ENCODE measurements at regions not wholly inside any gene's neighbourhood (a gene's known extent, or its start where the extent isn't known, plus 50 kb on each side); places are given as distances from the start of the nearest gene placed in this dataset.

GRCh38 chr11:70486731-70487130 is 88.4 kb downstream of the CTTN start:
- H3K4me3 ChIP-seq (ENCODE audit: low read depth, low read length): no peak overlapping the region

DNA sequence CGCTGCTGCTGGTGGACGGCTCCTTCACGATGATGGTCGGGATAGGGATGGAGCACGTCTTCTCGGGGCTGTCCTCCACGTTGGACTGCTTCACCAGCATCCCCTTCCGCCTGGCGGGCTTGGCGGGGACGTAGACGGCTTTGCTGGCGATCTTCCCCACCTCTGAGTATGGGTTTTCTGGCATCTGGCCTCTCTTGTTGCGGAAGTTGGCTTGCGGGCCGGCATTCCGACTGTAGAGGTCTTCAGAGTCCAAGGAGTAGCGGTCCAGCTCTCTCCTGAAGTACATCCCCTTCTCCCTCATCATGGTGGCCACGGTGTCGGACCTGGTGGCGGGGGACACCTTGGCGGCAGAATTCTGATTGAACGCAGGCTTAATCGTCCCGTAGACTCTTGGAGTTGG is 88.8 kb downstream of the CTTN start:
- H3K4me3 ChIP-seq (ENCODE audit: low read depth, low read length): no peak overlapping the region

GRCh38 chr11:70487756-70488155 is 89.4 kb downstream of the CTTN start:
- no peak overlapping the region for H3K4me3 ChIP-seq (ENCODE audit: low read depth, low read length)

DNA sequence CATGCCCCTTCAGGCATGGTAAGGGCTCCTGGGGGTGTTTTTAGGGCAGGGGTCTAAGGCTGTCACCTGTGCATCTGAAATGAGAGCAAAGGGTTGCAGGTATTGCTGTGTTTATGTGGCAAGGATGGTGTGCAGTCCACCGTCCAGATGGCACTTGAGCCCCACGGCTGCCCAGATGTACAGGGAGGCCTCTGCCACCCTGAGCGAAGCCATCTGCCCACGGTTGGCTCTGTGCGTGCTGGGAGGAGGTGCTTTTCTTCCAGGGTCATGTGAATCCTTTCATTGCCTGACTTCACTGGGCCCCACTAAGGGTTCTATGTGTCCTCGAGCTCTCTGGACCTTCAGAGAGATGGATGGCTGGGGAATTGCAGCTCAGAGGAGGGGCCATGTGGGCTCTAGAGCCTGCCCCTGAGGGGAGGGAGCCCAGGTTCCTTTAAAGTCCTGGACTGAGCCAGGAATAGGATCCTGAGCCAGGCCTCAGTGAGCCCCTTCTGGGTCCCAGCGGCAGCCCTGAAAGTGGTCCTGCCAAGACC is 89.9 kb downstream of the CTTN start:
- no peak overlapping the region for H3K4me3 ChIP-seq (ENCODE audit: low read depth, low read length)

- H3K4me3 ChIP-seq (ENCODE audit: low read depth, low read length): no peak overlapping the region
These were observed 90.9 kb downstream of the CTTN start for GRCh38 chr11:70489276-70489675.

- H3K4me3 ChIP-seq (ENCODE audit: low read depth, low read length): no peak overlapping the region
These were observed 91.9 kb downstream of the CTTN start for GRCh38 chr11:70490208-70490607.

GRCh38 chr11:70490723-70491558 is 92.6 kb downstream of the CTTN start:
- H3K4me3 ChIP-seq (ENCODE audit: low read depth, low read length): no peak overlapping the region

GRCh38 chr11:70491696-70492472 is 93.6 kb downstream of the CTTN start:
- H3K4me3 ChIP-seq (ENCODE audit: low read depth, low read length): no peak overlapping the region

DNA sequence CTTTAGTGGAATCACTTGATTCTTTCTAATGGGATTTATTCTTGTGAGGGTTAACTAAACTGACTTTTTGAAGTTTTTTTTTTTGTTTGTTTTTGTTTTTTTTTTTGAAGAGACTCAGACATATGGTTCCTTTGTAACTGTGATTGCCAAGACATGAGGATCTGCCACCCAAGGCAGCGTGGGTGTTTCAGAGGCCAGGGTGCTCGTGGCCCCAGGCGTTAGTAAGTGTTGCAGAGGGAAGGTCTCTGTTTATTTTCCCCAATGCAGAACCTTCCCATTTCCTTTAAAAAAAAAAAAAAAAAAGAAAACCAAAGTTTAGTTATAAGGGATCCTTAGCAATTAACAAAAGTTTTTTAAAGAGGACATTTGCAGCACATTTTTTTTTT is 94.8 kb downstream of the CTTN start:
- H3K4me3 ChIP-seq (ENCODE audit: low read depth, low read length): no peak overlapping the region

- H3K4me3 ChIP-seq (ENCODE audit: low read depth, low read length): no peak overlapping the region
These were observed 95.6 kb downstream of the CTTN start for GRCh38 chr11:70493891-70494290.

- H3K4me3 ChIP-seq (ENCODE audit: low read depth, low read length): no peak overlapping the region
These were observed 96.4 kb downstream of the CTTN start for GRCh38 chr11:70494559-70495350.

GRCh38 chr11:70495351-70496310 is 97.3 kb downstream of the CTTN start:
- H3K4me3 ChIP-seq (ENCODE audit: low read depth, low read length): no peak overlapping the region

DNA sequence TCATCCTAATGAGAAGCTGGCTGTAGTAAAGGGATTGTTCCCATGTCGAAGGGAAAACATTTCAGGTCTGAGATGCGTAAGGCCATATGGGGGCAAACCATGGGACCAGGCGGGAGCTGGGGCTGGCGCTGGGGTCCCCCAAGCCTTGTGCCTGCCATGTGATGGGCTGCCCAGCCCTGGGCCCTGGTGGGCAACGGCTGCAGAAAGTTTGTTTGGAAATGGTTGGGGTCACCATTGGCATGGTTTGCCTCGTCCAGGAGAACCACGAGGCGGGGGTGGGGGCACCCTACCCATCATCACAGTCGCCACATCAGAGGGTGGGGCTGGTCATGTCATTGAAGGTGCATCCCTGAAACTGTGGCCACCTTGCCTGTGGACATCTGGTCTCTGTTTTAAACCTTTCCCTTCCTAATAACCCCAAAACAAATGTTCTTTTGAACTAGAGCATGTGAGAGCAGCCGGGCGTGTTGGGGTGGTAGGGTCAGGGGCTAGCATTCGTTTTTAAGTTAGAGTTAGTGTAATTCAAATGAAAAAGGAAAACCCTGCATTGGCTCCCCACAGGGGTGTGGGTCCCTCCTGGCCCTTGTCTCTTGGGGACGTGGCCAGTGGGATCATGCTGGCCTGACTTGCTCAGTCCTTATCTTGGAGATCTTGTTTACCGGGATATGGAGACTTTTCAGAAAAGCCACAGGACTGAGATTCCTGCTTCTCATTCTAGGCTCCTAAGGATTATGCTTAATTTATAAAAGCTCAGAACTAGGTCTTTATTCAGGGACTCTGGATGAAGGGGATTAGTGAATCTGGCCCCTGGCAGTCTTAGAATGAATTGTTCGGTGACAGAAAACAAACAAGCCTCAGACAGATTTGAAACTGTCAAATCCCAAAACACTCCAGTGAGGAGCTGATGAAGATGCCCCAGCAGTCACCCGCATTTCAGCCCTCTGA is 98.5 kb downstream of the CTTN start:
- no peak overlapping the region for H3K4me3 ChIP-seq (ENCODE audit: low read depth, low read length)

GRCh38 chr11:70497536-70498075 is 99.3 kb downstream of the CTTN start:
- H3K4me3 ChIP-seq (ENCODE audit: low read depth, low read length): no peak overlapping the region

GRCh38 chr11:70498171-70498571 is 99.8 kb downstream of the CTTN start:
- H3K4me3 ChIP-seq (ENCODE audit: low read depth, low read length): no peak overlapping the region

- no peak overlapping the region for H3K4me3 ChIP-seq (ENCODE audit: low read depth, low read length)
These were observed 100.9 kb downstream of the CTTN start for GRCh38 chr11:70498976-70499801.

- H3K4me3 ChIP-seq (ENCODE audit: low read depth, low read length): no peak overlapping the region
These were observed 101.9 kb downstream of the CTTN start for GRCh38 chr11:70500076-70500847.

Measured in iPS-11a (cell line).